ENCODE measurements at regions not wholly inside any gene's neighbourhood (a gene's known extent, or its start where the extent isn't known, plus 50 kb on each side); places are given as distances from the start of the nearest gene placed in this dataset.

GRCh38 chr10:44435196-44435595 is 50.3 kb upstream of the CXCL12 start:
- intact Hi-C loops (cut with micrococcal nuclease), result no loop called here

GRCh38 chr10:44436240-44436639 is 51.3 kb upstream of the CXCL12 start:
- intact Hi-C loops (cut with micrococcal nuclease), result no loop called here

- intact Hi-C loops (cut with micrococcal nuclease), result no loop called here
Measured at GRCh38 chr10:44437840-44438511, 53.1 kb upstream of the CXCL12 start.

DNA sequence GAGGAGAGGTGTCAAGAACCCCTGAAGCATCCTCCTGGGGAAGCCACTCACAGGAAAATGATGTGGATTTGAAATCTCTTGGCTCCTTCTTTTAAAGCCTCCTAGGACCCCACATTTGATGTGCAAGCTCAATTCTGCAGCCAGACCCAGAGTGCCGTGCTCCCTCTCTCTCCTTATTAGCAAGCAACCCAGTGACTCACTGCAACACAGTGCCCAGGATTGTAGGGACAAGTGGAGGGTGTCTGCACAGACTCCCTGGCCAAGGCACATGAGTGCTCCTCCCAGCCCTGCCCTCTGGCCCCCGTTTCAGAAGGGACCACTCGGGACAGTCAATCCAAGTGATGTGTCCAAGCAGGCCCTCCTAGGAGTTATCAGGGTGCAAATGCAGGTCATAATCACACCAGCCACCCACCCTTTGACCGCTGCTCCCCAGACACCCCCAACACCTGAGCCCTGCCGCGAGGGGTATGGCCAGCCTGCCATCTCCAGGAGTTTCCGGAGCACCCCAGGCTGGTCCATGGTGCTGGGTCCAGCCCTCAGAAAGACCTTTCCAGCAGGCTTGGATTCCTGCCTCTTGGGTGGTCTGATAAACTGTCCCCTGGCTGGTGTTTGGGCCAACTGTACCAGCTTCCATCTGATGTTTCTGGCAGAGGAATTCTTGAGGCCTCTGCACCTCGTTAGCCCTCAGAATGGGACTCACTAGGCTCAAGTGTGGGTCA is 54.5 kb upstream of the CXCL12 start:
- intact Hi-C loops (cut with micrococcal nuclease), result no loop called here

DNA sequence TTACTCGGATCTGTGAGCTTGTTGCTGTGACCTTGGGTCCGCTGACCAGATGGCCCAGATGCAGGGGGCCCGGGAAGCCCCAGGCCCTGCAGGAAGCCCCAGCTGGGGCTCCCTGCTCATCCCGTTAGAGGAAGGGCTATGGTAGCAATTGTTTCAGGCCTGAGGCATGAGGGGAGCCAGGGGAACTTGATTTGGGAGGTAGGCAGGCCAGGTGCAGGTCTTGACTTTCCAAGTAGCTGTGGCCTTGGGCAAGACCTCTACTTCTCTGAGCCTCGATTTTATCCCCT is 55.0 kb upstream of the CXCL12 start:
- intact Hi-C loops (cut with micrococcal nuclease), result no loop called here

- intact Hi-C loops (cut with micrococcal nuclease), result no loop called here
Measured at GRCh38 chr10:44457259-44457658, 72.4 kb upstream of the CXCL12 start.

GRCh38 chr10:44458671-44459413 is 73.9 kb upstream of the CXCL12 start:
- intact Hi-C loops (cut with micrococcal nuclease), result no loop called here

- intact Hi-C loops (cut with micrococcal nuclease), result no loop called here
Measured at GRCh38 chr10:44459671-44460070, 74.8 kb upstream of the CXCL12 start.

DNA sequence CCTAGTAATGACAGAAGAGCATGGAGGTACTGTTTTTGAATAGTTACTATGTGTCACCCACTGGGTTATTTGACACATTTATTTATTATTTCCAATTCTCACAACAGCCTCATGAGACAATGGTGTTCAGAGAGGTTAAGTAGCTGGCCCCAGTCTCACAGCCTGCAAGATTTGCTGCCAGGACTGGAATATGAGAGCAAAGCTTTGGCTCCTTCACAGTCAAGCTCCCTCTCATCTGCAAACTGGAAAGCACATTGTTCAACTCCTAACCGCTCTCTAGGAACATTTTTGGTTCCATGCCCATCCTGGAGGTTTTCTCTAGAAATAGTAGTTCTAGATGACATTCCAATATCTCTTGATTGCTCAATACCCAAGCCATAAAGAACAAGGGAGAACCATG is 75.5 kb upstream of the CXCL12 start:
- intact Hi-C loops (cut with micrococcal nuclease), result no loop called here

DNA sequence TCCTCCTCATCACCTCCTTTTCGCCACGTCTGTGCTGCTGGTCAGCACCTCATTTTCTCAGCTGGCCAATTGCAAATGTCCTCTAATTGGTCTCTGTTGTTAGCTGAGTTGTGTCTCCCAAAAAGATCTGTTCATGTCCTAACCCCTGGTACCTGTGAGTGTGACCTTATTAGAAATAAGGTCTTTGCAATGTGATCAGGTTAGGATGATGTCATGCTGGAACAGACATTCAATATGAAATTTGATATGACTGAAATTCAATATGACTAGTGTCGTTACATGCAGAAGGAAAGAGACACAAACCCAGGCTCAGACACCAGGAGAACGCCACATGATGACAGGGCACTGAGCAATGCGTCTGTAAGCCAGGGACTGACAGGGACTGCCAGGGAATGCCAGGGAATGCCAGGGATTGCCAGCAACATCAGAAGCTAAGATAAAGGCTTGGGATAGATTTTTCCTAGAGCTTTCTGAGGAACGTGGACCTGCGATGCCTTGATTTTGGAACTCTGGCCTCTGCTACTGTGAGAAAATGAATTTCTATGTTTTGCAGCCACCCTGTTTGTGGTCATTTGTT is 77.5 kb upstream of the CXCL12 start:
- intact Hi-C loops (cut with micrococcal nuclease), result no loop called here

DNA sequence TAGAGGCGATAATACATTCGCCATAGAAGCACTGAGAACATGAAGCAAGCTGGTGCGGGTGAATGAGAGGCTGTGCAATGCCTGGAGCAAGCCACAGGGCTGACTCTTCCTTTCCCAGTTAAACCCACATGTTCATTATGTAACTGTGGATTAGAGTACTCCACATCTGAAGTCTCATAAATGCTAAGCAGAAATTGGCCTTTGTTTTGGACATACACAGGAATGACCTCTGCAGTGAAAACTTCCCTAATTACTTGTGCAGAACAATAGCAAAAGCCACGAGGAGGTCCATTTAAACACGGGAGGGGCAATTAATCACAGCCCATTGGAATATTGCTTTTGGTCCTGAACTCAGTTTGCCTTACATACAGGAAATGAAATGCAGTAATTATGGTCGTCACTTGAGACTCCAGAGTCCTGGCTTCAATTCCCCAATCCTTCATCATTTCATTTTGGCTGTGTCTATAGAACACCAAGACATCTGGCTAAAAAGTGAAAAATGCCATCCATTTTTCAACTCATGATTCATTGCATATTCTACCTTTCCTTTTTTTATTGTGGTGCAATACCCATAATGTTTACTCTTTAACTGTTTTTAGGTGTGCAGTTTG is 78.7 kb upstream of the CXCL12 start:
- intact Hi-C loops (cut with micrococcal nuclease), result no loop called here

GRCh38 chr10:44464503-44464902 is 79.6 kb upstream of the CXCL12 start:
- intact Hi-C loops (cut with micrococcal nuclease), result no loop called here

DNA sequence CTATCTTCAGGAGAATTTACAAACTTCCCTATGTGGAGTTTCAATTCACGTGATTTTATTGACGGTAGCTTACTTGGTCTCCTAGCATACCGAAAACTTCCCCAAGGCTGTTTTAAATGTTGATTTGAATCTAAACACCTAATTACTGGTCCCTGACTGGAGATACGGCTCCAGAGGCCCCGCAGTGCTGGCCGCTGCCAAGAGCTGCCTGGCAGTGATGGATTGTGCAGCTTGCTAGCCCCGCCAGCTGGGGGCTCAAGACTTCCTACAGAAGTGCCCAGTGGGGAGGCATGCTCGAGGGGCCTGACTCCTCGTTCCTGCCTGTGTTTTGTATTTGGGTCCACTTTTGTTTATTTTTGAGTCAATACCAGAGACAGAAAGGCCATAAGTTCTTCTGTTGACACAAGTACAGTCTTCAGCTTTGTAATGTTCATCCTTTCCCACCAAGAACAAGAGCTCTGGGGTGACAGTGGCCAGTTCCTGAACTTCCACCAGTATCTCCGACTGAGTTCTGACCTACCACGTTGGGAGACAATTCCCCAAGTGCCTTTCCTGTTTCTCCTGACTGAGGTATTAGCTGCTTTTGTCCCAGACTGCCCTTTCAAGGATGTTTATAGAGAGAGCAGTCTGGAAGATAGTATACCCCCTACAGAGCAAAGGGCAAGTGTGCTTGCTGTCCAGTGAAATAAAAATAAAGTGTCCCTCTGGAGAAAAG is 80.7 kb upstream of the CXCL12 start:
- intact Hi-C loops (cut with micrococcal nuclease), result no loop called here

DNA sequence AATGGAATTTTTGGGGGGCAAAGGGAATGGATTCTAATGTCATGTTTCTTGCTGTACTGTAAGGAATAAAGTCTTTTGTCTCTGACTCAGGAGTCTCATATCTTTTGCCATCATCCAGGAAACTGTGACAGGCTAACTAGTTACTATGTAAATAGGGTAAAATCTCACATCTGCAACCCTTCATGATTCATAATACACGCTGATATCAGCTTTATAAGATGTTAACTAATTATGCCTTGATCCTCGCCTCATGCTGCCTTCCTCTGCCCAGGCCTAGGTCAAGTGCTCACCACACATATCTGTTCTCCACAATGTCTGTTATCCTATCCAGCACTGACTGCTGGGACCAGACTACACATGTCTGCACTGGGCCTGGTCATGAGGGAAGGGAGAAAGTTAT is 81.3 kb upstream of the CXCL12 start:
- intact Hi-C loops (cut with micrococcal nuclease), result no loop called here

DNA sequence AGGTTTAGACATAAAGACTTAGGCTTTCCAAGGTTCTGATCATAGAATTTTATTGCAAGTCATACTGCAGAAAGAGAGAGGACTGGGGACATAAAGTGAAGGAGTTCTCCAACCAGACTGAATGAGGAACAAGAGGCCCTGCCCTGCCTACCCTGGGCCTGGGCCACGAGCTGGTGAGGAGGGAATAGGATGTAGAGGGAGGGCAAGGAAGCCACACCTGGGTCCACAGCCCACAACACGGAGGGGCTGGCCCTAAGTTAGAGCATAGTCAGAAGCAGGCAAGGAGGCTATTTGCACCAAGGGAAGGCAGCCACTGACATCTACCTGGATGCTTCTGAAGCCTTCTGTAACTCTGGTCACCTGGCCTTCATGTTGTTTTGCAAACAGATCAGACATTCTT is 82.2 kb upstream of the CXCL12 start:
- intact Hi-C loops (cut with micrococcal nuclease), result no loop called here

DNA sequence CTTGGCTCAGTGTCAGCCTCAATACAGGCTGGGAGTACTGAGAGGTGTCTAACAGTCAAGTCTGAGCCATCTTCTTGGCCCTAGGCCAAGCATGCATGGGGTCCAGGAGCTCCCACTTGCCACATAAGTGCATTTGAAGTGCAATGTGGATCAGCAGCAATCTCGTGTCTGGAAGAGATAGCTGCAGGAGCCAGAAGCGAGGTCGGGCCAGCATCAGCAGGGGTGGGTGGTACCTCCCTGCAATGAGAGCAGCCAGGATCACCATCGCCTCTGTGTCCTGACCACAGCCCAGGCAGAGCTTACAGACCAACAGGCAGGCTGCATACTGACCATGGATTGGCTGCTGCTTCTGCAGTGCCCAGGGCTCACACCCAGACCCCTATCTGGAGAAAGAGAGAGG is 83.0 kb upstream of the CXCL12 start:
- intact Hi-C loops (cut with micrococcal nuclease), result no loop called here

- intact Hi-C loops (cut with micrococcal nuclease), result no loop called here
Measured at GRCh38 chr10:44468525-44468924, 83.6 kb upstream of the CXCL12 start.

GRCh38 chr10:44468965-44469364 is 84.1 kb upstream of the CXCL12 start:
- intact Hi-C loops (cut with micrococcal nuclease), result no loop called here

DNA sequence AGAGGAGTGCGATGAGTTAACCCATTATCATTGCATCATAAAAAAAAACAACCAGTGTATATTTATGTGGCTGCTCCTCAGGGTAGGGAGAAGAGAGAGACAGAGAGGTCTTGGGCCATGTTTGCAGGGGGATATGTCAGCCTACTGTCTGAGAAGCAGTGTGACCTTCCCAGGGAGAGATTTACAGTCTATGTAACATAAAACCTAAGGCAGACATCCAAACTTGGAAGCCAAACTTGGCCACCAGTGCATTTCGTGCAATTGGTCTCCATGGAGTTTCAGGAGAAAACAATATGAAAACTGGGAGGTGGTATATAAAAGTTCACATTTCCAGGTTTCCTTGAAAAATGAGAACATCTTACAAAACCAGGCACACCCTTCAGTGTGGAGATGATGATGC is 85.9 kb upstream of the CXCL12 start:
- intact Hi-C loops (cut with micrococcal nuclease), result no loop called here

DNA sequence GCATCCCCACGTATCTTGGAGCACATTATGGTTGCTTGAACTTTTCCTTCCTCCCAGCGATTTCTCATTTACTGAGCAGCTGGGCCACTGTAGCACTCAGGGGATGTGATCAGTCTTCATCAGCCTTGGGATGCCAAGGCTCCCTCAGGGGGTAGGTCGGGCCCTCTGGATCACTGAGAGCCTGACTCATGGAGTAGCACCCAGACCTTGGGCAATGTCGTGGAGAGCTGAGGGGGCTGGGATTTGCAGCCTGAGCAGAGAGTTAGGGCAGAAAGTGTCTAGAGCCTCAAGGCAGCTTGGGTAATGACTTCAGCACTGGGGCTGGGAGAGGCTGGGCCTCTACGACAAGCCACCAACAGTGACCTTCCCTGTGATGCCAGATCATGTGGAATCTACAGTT is 86.5 kb upstream of the CXCL12 start:
- intact Hi-C loops (cut with micrococcal nuclease), result no loop called here

- intact Hi-C loops (cut with micrococcal nuclease), result no loop called here
Measured at GRCh38 chr10:44473146-44473545, 88.2 kb upstream of the CXCL12 start.

Data from T-helper 2 cell treated with Interferon-gamma antibody and Interleukin-4, amounts not matched to agents 100 ng/mL and 5 ng/mL, for 36 hours (primary cell).